ENCODE measurements at regions not wholly inside any gene's neighbourhood (a gene's known extent, or its start where the extent isn't known, plus 50 kb on each side); places are given as distances from the start of the nearest gene placed in this dataset.

GRCh38 chr18:76557026-76557575, 62.1 kb upstream of the ZNF516 start:
- no peak for TF ChIP-seq ARNTL (CRISPR knock-in tag; IDR thresholded peaks at IDR 0.05; ENCODE audit: borderline replicate concordance, low read depth)
- TF ChIP-seq POU6F1 (CRISPR knock-in tag; IDR thresholded peaks at IDR 0.05; ENCODE audit: borderline replicate concordance, low read depth): no peak
- no peak for TF ChIP-seq CSDC2 (CRISPR knock-in tag; IDR thresholded peaks at IDR 0.05)

All from SK-N-SH treated with all-trans-retinoic acid at 6 μM for 48 hours (cell line).